ENCODE measurements at regions not wholly inside any gene's neighbourhood (a gene's known extent, or its start where the extent isn't known, plus 50 kb on each side); places are given as distances from the start of the nearest gene placed in this dataset.

GRCh38 chr1:218058730-218059129 is 226.4 kb upstream of the RRP15 start:
- Histone ChIP-seq H3K36me3 (replicated peaks) (no peaks in the 10 kb centered on the region), H3K27me3 (replicated peaks) (no peaks in the 10 kb centered on the region), H3K4me3 (ENCODE audit: low read depth, low read length) (no peak overlapping the region), H3K27ac (no peak overlapping the region)
- in situ Hi-C loops (cut with HindIII; ENCODE audit: low pct_ligation_motif_present, low sequenced_read_pairs) = no loop called here
- TF ChIP-seq CTCF (IDR thresholded peaks at IDR 0.05; ENCODE audit: low read depth, low read length, missing control alignments) = no peak
- no peak for DNase-seq

GRCh38 chr1:218064426-218064825 is 220.7 kb upstream of the RRP15 start:
- no peak for TF ChIP-seq CTCF (IDR thresholded peaks at IDR 0.05; ENCODE audit: low read depth, low read length, missing control alignments)
- Histone ChIP-seq H3K27me3 (replicated peaks) (no peaks in the 10 kb centered on the region), H3K36me3 (replicated peaks) (no peaks in the 10 kb centered on the region), H3K27ac (no peak overlapping the region), H3K4me3 (ENCODE audit: low read depth, low read length) (no peak overlapping the region)
- no peak for DNase-seq
- in situ Hi-C loops (cut with HindIII; ENCODE audit: low pct_ligation_motif_present, low sequenced_read_pairs) = no loop called here

GRCh38 chr1:218066332-218066731 is 218.8 kb upstream of the RRP15 start:
- in situ Hi-C loops (cut with HindIII; ENCODE audit: low pct_ligation_motif_present, low sequenced_read_pairs) = no loop called here
- Histone ChIP-seq H3K27ac (no peak overlapping the region), H3K36me3 (replicated peaks) (no peaks in the 10 kb centered on the region), H3K27me3 (replicated peaks) (no peaks in the 10 kb centered on the region), H3K4me3 (ENCODE audit: low read depth, low read length) (no peak overlapping the region)
- no peak for TF ChIP-seq CTCF (IDR thresholded peaks at IDR 0.05; ENCODE audit: low read depth, low read length, missing control alignments)
- no peak for DNase-seq

GRCh38 chr1:218068241-218068640 is 216.9 kb upstream of the RRP15 start:
- Histone ChIP-seq H3K27me3 (replicated peaks) (no peaks in the 10 kb centered on the region), H3K27ac (no peak overlapping the region), H3K36me3 (replicated peaks) (no peaks in the 10 kb centered on the region), H3K4me3 (ENCODE audit: low read depth, low read length) (no peak overlapping the region)
- no peak for TF ChIP-seq CTCF (IDR thresholded peaks at IDR 0.05; ENCODE audit: low read depth, low read length, missing control alignments)
- no peak for DNase-seq
- in situ Hi-C loops (cut with HindIII; ENCODE audit: low pct_ligation_motif_present, low sequenced_read_pairs) = no loop called here

- TF ChIP-seq CTCF (IDR thresholded peaks at IDR 0.05; ENCODE audit: low read depth, low read length, missing control alignments) = no peak
- Histone ChIP-seq H3K36me3 (replicated peaks) (no peaks in the 10 kb centered on the region), H3K4me3 (ENCODE audit: low read depth, low read length) (no peak overlapping the region), H3K27ac (no peak overlapping the region), H3K27me3 (replicated peaks) (no peaks in the 10 kb centered on the region)
- no peak for DNase-seq
- in situ Hi-C loops (cut with HindIII; ENCODE audit: low pct_ligation_motif_present, low sequenced_read_pairs) = no loop called here
Measured at GRCh38 chr1:218069180-218069579, 215.9 kb upstream of the RRP15 start.

- Histone ChIP-seq H3K27ac (no peak overlapping the region), H3K27me3 (replicated peaks) (no peaks in the 10 kb centered on the region), H3K4me3 (ENCODE audit: low read depth, low read length) (no peak overlapping the region), H3K36me3 (replicated peaks) (no peaks in the 10 kb centered on the region)
- no peak for TF ChIP-seq CTCF (IDR thresholded peaks at IDR 0.05; ENCODE audit: low read depth, low read length, missing control alignments)
- DNase-seq = no peak
- in situ Hi-C loops (cut with HindIII; ENCODE audit: low pct_ligation_motif_present, low sequenced_read_pairs) = no loop called here
Measured at GRCh38 chr1:218073062-218073461, 212.0 kb upstream of the RRP15 start.
